ENCODE measurements at regions not wholly inside any gene's neighbourhood (a gene's known extent, or its start where the extent isn't known, plus 50 kb on each side); places are given as distances from the start of the nearest gene placed in this dataset.

GRCh38 chr16:79965718-79966117 is 365.2 kb upstream of the MAF start:
- Histone ChIP-seq H3K36me3 (ENCODE audit: insufficient read depth, low read length) (no peaks in the 10 kb centered on the region), H3K9ac (ENCODE audit: insufficient read length) (no peak overlapping the region), H3K9me3 (ENCODE audit: low read depth, low read length) (no peaks in the 10 kb centered on the region), H3K4me3 (no peak overlapping the region), H3K27ac (no peak overlapping the region)
- TF ChIP-seq FOXP2 (optimal IDR thresholded peaks at IDR 0.05; ENCODE audit: control extremely low read depth, extremely low read length, insufficient read depth) (no peak), POLR2AphosphoS5 (IDR thresholded peaks at IDR 0.05; ENCODE audit: borderline replicate concordance, low read depth, low read length) (no peak), EZH2 (IDR thresholded peaks at IDR 0.05) (no peak)
- no peak for DNase-seq (ENCODE audit: low read depth, low spot score)

DNA sequence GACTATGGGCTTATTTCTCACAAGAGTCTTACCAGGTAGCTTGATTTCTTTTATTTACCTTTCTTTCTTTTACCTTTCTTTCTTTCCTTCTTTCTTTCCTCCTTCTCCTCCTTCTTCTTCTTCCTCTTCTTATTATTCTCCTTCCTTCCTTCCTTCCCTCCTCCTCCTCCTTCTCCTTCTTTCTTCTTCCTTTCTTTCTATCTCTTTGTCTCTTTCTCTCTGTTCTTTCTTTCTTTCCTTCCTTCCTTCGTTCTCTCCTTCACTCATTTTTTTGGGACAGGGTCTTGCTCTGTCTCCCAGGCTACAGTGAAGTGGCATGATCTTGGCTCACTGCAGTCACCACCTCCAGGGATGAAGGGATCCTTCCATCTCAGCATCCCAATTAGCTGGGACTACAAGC is 363.6 kb upstream of the MAF start:
- TF ChIP-seq POLR2AphosphoS5 (IDR thresholded peaks at IDR 0.05; ENCODE audit: borderline replicate concordance, low read depth, low read length) (no peak), FOXP2 (optimal IDR thresholded peaks at IDR 0.05; ENCODE audit: control extremely low read depth, extremely low read length, insufficient read depth) (no peak), EZH2 (IDR thresholded peaks at IDR 0.05) (no peak)
- no peak overlapping the region for H3K9ac ChIP-seq (ENCODE audit: insufficient read length)
- no peak for DNase-seq (ENCODE audit: low read depth, low spot score)
- no peak overlapping the region for H3K27ac ChIP-seq
- no peaks in the 10 kb centered on the region for H3K9me3 ChIP-seq (ENCODE audit: low read depth, low read length)
- H3K36me3 ChIP-seq (ENCODE audit: insufficient read depth, low read length) = no peaks in the 10 kb centered on the region
- H3K4me3 ChIP-seq = no peak overlapping the region

GRCh38 chr16:79962962-79963361 is 362.4 kb upstream of the MAF start:
- TF ChIP-seq FOXP2 (optimal IDR thresholded peaks at IDR 0.05; ENCODE audit: control extremely low read depth, extremely low read length, insufficient read depth) (no peak), POLR2AphosphoS5 (IDR thresholded peaks at IDR 0.05; ENCODE audit: borderline replicate concordance, low read depth, low read length) (no peak), EZH2 (IDR thresholded peaks at IDR 0.05) (no peak)
- Histone ChIP-seq H3K36me3 (ENCODE audit: insufficient read depth, low read length) (no peaks in the 10 kb centered on the region), H3K4me3 (no peak overlapping the region), H3K9ac (ENCODE audit: insufficient read length) (no peak overlapping the region), H3K9me3 (ENCODE audit: low read depth, low read length) (no peaks in the 10 kb centered on the region), H3K27ac (no peak overlapping the region)
- no peak for DNase-seq (ENCODE audit: low read depth, low spot score)

DNA sequence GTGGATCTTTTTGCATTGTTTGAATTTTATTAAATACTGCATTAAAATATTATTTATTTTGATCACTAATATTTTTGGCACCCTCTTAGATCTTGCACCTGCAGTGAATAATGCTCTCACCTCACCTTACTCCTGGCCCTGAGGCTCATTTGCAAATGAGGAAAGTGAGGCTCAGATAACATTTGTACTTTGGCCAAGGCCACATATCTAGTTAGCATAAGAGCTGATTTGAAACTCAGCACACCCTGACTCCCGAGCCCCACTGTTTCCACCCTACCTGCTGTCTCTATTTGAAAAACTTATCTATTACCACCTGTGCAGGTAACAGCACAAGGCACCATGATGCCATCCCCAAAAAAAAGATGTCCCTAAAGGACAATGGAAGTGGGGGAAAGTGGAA is 358.7 kb upstream of the MAF start:
- H3K9me3 ChIP-seq (ENCODE audit: low read depth, low read length) = no peaks in the 10 kb centered on the region
- H3K9ac ChIP-seq (ENCODE audit: insufficient read length) = no peak overlapping the region
- no peak for TF ChIP-seq EZH2 (IDR thresholded peaks at IDR 0.05)
- TF ChIP-seq POLR2AphosphoS5 (IDR thresholded peaks at IDR 0.05; ENCODE audit: borderline replicate concordance, low read depth, low read length) = no peak
- no peak for TF ChIP-seq FOXP2 (optimal IDR thresholded peaks at IDR 0.05; ENCODE audit: control extremely low read depth, extremely low read length, insufficient read depth)
- no peak overlapping the region for H3K27ac ChIP-seq
- no peaks in the 10 kb centered on the region for H3K36me3 ChIP-seq (ENCODE audit: insufficient read depth, low read length)
- H3K4me3 ChIP-seq = no peak overlapping the region
- no peak for DNase-seq (ENCODE audit: low read depth, low spot score)

GRCh38 chr16:79954921-79955705 is 354.6 kb upstream of the MAF start:
- H3K4me3 ChIP-seq = no peak overlapping the region
- H3K36me3 ChIP-seq (ENCODE audit: insufficient read depth, low read length) = no peaks in the 10 kb centered on the region
- no peak overlapping the region for H3K9ac ChIP-seq (ENCODE audit: insufficient read length)
- TF ChIP-seq POLR2AphosphoS5 (IDR thresholded peaks at IDR 0.05; ENCODE audit: borderline replicate concordance, low read depth, low read length) = no peak
- TF ChIP-seq EZH2 (IDR thresholded peaks at IDR 0.05) = no peak
- no peak for TF ChIP-seq FOXP2 (optimal IDR thresholded peaks at IDR 0.05; ENCODE audit: control extremely low read depth, extremely low read length, insufficient read depth)
- no peak for DNase-seq (ENCODE audit: low read depth, low spot score)
- H3K9me3 ChIP-seq (ENCODE audit: low read depth, low read length) = no peaks in the 10 kb centered on the region
- no peak overlapping the region for H3K27ac ChIP-seq

GRCh38 chr16:79950932-79951719 is 350.6 kb upstream of the MAF start:
- no peak overlapping the region for H3K4me3 ChIP-seq
- no peaks in the 10 kb centered on the region for H3K9me3 ChIP-seq (ENCODE audit: low read depth, low read length)
- no peak overlapping the region for H3K9ac ChIP-seq (ENCODE audit: insufficient read length)
- H3K36me3 ChIP-seq (ENCODE audit: insufficient read depth, low read length) = no peaks in the 10 kb centered on the region
- H3K27ac ChIP-seq = no peak overlapping the region
- no peak for TF ChIP-seq POLR2AphosphoS5 (IDR thresholded peaks at IDR 0.05; ENCODE audit: borderline replicate concordance, low read depth, low read length)
- TF ChIP-seq EZH2 (IDR thresholded peaks at IDR 0.05) = no peak
- no peak for TF ChIP-seq FOXP2 (optimal IDR thresholded peaks at IDR 0.05; ENCODE audit: control extremely low read depth, extremely low read length, insufficient read depth)
- no peak for DNase-seq (ENCODE audit: low read depth, low spot score)

- TF ChIP-seq FOXP2 (optimal IDR thresholded peaks at IDR 0.05; ENCODE audit: control extremely low read depth, extremely low read length, insufficient read depth) = no peak
- TF ChIP-seq POLR2AphosphoS5 (IDR thresholded peaks at IDR 0.05; ENCODE audit: borderline replicate concordance, low read depth, low read length) = no peak
- TF ChIP-seq EZH2 (IDR thresholded peaks at IDR 0.05) = no peak
- DNase-seq (ENCODE audit: low read depth, low spot score) = no peak
- Histone ChIP-seq H3K9ac (ENCODE audit: insufficient read length) (no peak overlapping the region), H3K4me3 (no peak overlapping the region), H3K36me3 (ENCODE audit: insufficient read depth, low read length) (no peaks in the 10 kb centered on the region), H3K9me3 (ENCODE audit: low read depth, low read length) (no peaks in the 10 kb centered on the region), H3K27ac (no peak overlapping the region)
These were observed 348.9 kb upstream of the MAF start for GRCh38 chr16:79949417-79949816.

DNA sequence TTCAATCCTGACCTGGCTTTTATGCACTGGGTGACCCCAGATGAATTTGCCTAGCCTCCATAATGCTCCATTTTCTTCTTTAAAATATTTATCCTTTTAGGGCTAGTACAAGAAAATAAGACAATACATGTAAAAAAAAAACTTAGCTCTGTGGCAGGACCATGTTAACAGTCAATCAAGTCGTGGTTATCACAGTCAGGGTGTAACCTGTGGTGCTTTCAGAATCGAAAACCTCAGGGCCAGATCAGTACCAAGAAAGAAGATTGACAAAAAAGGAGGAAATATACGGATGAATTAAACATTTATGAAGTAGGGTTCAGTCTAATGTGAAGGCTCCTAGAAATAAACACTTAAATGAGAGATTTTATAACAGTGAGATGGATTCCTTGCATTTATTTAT is 347.2 kb upstream of the MAF start:
- Histone ChIP-seq H3K36me3 (ENCODE audit: insufficient read depth, low read length) (no peaks in the 10 kb centered on the region), H3K4me3 (no peak overlapping the region), H3K27ac (no peak overlapping the region), H3K9ac (ENCODE audit: insufficient read length) (no peak overlapping the region), H3K9me3 (ENCODE audit: low read depth, low read length) (no peaks in the 10 kb centered on the region)
- DNase-seq (ENCODE audit: low read depth, low spot score) = no peak
- TF ChIP-seq POLR2AphosphoS5 (IDR thresholded peaks at IDR 0.05; ENCODE audit: borderline replicate concordance, low read depth, low read length) = no peak
- TF ChIP-seq FOXP2 (optimal IDR thresholded peaks at IDR 0.05; ENCODE audit: control extremely low read depth, extremely low read length, insufficient read depth) = no peak
- no peak for TF ChIP-seq EZH2 (IDR thresholded peaks at IDR 0.05)
